IMR-90 (cell line): ENCODE measurements at regions not wholly inside any gene's neighbourhood (a gene's known extent, or its start where the extent isn't known, plus 50 kb on each side); places are given as distances from the start of the nearest gene placed in this dataset.

Source experiments
- CHD1 ChIP-seq: IDR thresholded peaks from 2 replicates; pipeline ENCODE4 v1.6.1; 2012; ENCODE audit warnings: low read depth, low read length, improper control_type of control experiment
- MAZ ChIP-seq: IDR thresholded peaks from 2 replicates; pipeline ENCODE4 v1.6.1; 2012; ENCODE audit warnings: low read depth, mild to moderate bottlenecking, low read length, improper control_type of control experiment, moderate library complexity, borderline replicate concordance
- MXI1 ChIP-seq: IDR thresholded peaks from 2 replicates; pipeline ENCODE4 v1.6.1; 2012; ENCODE audit warnings: low read depth, mild to moderate bottlenecking, low read length, moderate library complexity, borderline replicate concordance
- SMC3 ChIP-seq: fragments of 150-350 bp; IDR thresholded peaks from 2 replicates; pipeline ENCODE4 v1.6.1; 2016; ENCODE audit warnings: low read depth, mild to moderate bottlenecking, antibody characterized with exemption, low read length, moderate library complexity
- TF ChIP-seq, protein P1 (sequence below): conservative IDR thresholded peaks from 2 replicates; pipeline ENCODE4 v1.5.1; 2012; ENCODE audit warnings: mild to moderate bottlenecking, low read depth, low read length, improper control_type of control experiment
- TF ChIP-seq, protein P2 (sequence below): fragments of 150-350 bp; IDR thresholded peaks from 2 replicates; pipeline ENCODE4 v1.6.1; 2017; ENCODE audit warnings: mild to moderate bottlenecking, antibody characterized with exemption, low read length, low read depth

DNA sequence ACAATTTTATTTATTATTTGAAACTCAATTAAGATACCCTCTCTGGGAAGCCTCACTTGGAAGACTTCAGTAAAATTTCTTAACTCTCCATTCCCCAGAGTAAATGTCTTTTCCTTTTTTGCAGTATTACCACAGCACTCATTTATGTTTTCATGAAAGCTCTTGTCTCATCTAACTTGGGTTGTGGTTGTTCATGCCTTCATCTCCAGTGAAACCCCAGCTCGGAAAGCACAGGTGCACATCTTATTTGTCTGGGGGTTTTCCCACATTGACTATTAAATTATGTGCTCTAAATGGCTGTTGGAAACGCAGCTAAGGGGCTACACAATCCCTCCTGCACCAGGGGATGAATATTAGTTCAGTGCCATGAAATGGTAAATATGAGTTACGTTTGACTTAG is 954.2 kb upstream of the RAG2 start:
- TF ChIP-seq, protein P1, sequence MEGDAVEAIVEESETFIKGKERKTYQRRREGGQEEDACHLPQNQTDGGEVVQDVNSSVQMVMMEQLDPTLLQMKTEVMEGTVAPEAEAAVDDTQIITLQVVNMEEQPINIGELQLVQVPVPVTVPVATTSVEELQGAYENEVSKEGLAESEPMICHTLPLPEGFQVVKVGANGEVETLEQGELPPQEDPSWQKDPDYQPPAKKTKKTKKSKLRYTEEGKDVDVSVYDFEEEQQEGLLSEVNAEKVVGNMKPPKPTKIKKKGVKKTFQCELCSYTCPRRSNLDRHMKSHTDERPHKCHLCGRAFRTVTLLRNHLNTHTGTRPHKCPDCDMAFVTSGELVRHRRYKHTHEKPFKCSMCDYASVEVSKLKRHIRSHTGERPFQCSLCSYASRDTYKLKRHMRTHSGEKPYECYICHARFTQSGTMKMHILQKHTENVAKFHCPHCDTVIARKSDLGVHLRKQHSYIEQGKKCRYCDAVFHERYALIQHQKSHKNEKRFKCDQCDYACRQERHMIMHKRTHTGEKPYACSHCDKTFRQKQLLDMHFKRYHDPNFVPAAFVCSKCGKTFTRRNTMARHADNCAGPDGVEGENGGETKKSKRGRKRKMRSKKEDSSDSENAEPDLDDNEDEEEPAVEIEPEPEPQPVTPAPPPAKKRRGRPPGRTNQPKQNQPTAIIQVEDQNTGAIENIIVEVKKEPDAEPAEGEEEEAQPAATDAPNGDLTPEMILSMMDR = no peak
- TF ChIP-seq MXI1 = no peak
- TF ChIP-seq CHD1 = no peak
- no peak for TF ChIP-seq MAZ
- no peak for TF ChIP-seq SMC3
- TF ChIP-seq, protein P2, sequence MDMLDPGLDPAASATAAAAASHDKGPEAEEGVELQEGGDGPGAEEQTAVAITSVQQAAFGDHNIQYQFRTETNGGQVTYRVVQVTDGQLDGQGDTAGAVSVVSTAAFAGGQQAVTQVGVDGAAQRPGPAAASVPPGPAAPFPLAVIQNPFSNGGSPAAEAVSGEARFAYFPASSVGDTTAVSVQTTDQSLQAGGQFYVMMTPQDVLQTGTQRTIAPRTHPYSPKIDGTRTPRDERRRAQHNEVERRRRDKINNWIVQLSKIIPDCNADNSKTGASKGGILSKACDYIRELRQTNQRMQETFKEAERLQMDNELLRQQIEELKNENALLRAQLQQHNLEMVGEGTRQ = no peak
